Keratinocyte (primary cell): ENCODE measurements at regions not wholly inside any gene's neighbourhood (a gene's known extent, or its start where the extent isn't known, plus 50 kb on each side); places are given as distances from the start of the nearest gene placed in this dataset.

Experiments
- DNase-seq: peaks from one replicate; pipeline ENCODE4 v3.0.0-alpha.2; 2011; ENCODE audit warnings: low read depth, missing footprints, low spot score
- FAIRE-seq: peaks from 2 replicates; lab custom pipeline; 2011; peaks lifted over from hg19 to GRCh38; lab: Jason Lieb, UNC
- H2AFZ ChIP-seq: 2 replicates; pipeline ENCODE4 v1.6.0; 2012; ENCODE audit warnings: low read length, control low read depth, inconsistent platforms; ENCODE audit not compliant: control insufficient read depth
- H3K27ac ChIP-seq: 2 replicates; pipeline ENCODE4 v1.5.1; 2011; ENCODE audit warnings: low read length; ENCODE audit not compliant: control insufficient read depth, insufficient read depth
- H3K27me3 ChIP-seq: 3 replicates; pipeline ENCODE4 v1.6.0; 2011; ENCODE audit warnings: low read length; ENCODE audit not compliant: control insufficient read depth, insufficient read depth; ENCODE audit errors: extremely low read depth
- H3K36me3 ChIP-seq, 2 experiments: 2 replicates in 1 of 2; 3 replicates in 1 of 2; pipeline ENCODE4 v1.5.1; 2011; ENCODE audit warnings: low read length in 2 of 2, mild to moderate bottlenecking in 1 of 2; ENCODE audit not compliant: control insufficient read depth in 2 of 2, insufficient read depth in 2 of 2; ENCODE audit errors: extremely low read depth in 1 of 2
- H3K4me1 ChIP-seq: 3 replicates; pipeline ENCODE4 v1.5.1; 2011; ENCODE audit warnings: low read length; ENCODE audit not compliant: control insufficient read depth, insufficient read depth; ENCODE audit errors: extremely low read depth
- H3K4me2 ChIP-seq: 3 replicates; pipeline ENCODE4 v1.6.0; 2011; ENCODE audit warnings: low read depth, low read length; ENCODE audit not compliant: control insufficient read depth, insufficient read depth; ENCODE audit errors: extremely low read depth
- H3K4me3 ChIP-seq, 3 experiments: fragments of 200-600 bp in 1 of 3; sonication (generic) in 1 of 3; 2 replicates in 2 of 3; 3 replicates in 1 of 3; pipeline ENCODE4 v1.5.1; 2011 to 2016; ENCODE audit warnings: low read length in 3 of 3, mild to moderate bottlenecking in 3 of 3, control low read depth in 2 of 3, inconsistent platforms in 1 of 3, low read depth in 1 of 3, mixed read lengths in 1 of 3, mixed run types in 1 of 3, moderate library complexity in 1 of 3; ENCODE audit not compliant: control insufficient read depth in 2 of 3, insufficient read depth in 2 of 3; ENCODE audit errors: extremely low read depth in 1 of 3
- H3K79me2 ChIP-seq: 2 replicates; pipeline ENCODE4 v1.6.0; 2012; ENCODE audit warnings: low read length; ENCODE audit not compliant: control insufficient read depth, insufficient read depth
- H3K9ac ChIP-seq: 3 replicates; pipeline ENCODE4 v1.6.0; 2011; ENCODE audit warnings: low read length; ENCODE audit not compliant: control insufficient read depth, insufficient read depth; ENCODE audit errors: extremely low read depth
- H3K9me1 ChIP-seq: 3 replicates; pipeline ENCODE4 v1.6.0; 2011; ENCODE audit warnings: low read length; ENCODE audit not compliant: control insufficient read depth, insufficient read depth; ENCODE audit errors: extremely low read depth
- H3K9me3 ChIP-seq: 2 replicates; pipeline ENCODE4 v1.5.1; 2012; ENCODE audit warnings: low read depth, low read length; ENCODE audit not compliant: control insufficient read depth
- H4K20me1 ChIP-seq: 3 replicates; pipeline ENCODE4 v1.6.0; 2011; ENCODE audit warnings: low read length; ENCODE audit not compliant: control insufficient read depth, insufficient read depth; ENCODE audit errors: extremely low read depth
- EZH2 ChIP-seq: IDR thresholded peaks from one replicate; pipeline ENCODE4 v1.6.1; 2012; ENCODE audit warnings: inconsistent platforms, mild to moderate bottlenecking, low read length, moderate library complexity
- dilution Hi-C: fragments of 300-500 bp; cut with MboI; formaldehyde crosslinking; loops from one replicate; pipeline ENCODE4 v1.7.0; 2020; ENCODE audit warnings: low sequenced_read_pairs; ENCODE audit not compliant: extremely low pct_ligation_motif_present
- TF ChIP-seq, protein P1 (sequence below), 3 experiments: IDR thresholded peaks in 1 of 3; conservative IDR thresholded peaks in 1 of 3; optimal IDR thresholded peaks in 1 of 3; 2 replicates in 2 of 3; 3 replicates in 1 of 3; pipeline versions ENCODE3 to v1.5.1; 2011; ENCODE audit warnings: low read length in 3 of 3, mild to moderate bottlenecking in 3 of 3, moderate library complexity in 2 of 3, control low read depth in 1 of 3, inconsistent platforms in 1 of 3; ENCODE audit not compliant: insufficient read depth in 2 of 3; ENCODE audit errors: extremely low read depth in 1 of 3

DNA sequence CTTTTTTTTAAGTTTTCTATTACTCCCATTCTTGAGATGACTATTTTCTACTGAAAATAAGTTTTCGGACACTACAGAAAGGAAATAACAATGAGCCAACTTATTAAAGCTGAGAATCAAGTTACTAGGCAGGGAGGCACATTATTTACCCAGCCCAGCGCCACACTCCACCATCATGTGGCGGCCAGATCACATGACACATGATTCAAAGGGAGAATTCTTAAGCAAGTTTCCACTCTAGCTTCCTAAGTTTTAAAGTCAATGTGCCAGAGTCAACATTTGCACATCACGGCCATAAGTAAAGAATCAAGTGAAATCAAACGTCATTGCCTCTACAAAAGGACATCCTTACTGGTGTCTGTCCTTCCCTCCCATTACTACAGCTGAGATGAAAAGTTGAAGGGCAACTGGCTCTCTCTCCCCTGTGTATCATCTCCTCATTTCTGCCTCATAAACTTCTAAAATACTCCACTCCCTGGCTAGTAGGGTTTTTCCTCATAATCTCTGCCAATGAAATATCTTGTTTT, 81.7 kb downstream of the KLF12 start:
- peaks cover 12% of the 10 kb centered on the region for H3K4me1 ChIP-seq
- FAIRE-seq (no peak), DNase-seq (no peak)
- no peaks in the 10 kb centered on the region for H3K27me3 ChIP-seq
- no peak overlapping the region for H2AFZ ChIP-seq
- dilution Hi-C loops = no loop called here
- no peak overlapping the region for H3K27ac ChIP-seq
- no peaks in the 10 kb centered on the region for H3K9me1 ChIP-seq
- no peak overlapping the region for H3K4me3 ChIP-seq
- H3K9me3 ChIP-seq = no peaks in the 10 kb centered on the region
- peaks cover 9% of the 10 kb centered on the region for H3K79me2 ChIP-seq
- TF ChIP-seq, protein P1, sequence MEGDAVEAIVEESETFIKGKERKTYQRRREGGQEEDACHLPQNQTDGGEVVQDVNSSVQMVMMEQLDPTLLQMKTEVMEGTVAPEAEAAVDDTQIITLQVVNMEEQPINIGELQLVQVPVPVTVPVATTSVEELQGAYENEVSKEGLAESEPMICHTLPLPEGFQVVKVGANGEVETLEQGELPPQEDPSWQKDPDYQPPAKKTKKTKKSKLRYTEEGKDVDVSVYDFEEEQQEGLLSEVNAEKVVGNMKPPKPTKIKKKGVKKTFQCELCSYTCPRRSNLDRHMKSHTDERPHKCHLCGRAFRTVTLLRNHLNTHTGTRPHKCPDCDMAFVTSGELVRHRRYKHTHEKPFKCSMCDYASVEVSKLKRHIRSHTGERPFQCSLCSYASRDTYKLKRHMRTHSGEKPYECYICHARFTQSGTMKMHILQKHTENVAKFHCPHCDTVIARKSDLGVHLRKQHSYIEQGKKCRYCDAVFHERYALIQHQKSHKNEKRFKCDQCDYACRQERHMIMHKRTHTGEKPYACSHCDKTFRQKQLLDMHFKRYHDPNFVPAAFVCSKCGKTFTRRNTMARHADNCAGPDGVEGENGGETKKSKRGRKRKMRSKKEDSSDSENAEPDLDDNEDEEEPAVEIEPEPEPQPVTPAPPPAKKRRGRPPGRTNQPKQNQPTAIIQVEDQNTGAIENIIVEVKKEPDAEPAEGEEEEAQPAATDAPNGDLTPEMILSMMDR (optimal IDR thresholded peaks at IDR 0.05 in 1 of 3, IDR thresholded peaks at IDR 0.05 in 1 of 3, conservative IDR thresholded peaks at IDR 0.05 in 1 of 3; ENCODE audit: extremely low read depth in 1 of 3, insufficient read depth in 2 of 3, low read length in 3 of 3) = no peak
- no peak for TF ChIP-seq EZH2
- no peak overlapping the region for H3K4me2 ChIP-seq
- no peak overlapping the region for H3K9ac ChIP-seq
- H4K20me1 ChIP-seq = no peaks in the 10 kb centered on the region
- no peaks in the 10 kb centered on the region for H3K36me3 ChIP-seq

DNA sequence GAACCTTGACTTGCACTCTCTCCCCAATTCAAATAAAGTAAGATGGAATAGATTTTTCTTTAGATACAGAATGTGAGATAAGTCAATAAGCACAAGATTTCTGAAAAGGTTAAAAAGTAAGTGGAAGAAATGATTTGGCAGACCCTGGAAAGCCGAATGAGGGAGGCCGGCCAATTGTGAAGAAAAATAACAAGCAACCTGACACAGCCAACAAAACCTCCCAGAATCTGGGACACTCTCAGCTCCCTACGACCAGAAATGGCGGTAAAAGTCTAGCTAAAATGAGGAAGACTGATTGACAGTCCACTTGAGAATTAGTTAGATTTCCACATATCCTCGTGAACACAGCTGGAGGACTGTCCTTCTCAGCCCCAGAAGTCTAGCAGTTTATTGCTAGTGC, 85.4 kb downstream of the KLF12 start:
- TF ChIP-seq, protein P1 (optimal IDR thresholded peaks at IDR 0.05 in 1 of 3, IDR thresholded peaks at IDR 0.05 in 1 of 3, conservative IDR thresholded peaks at IDR 0.05 in 1 of 3; ENCODE audit: extremely low read depth in 1 of 3, insufficient read depth in 2 of 3, low read length in 3 of 3) = no peak
- no peak for TF ChIP-seq EZH2
- Histone ChIP-seq H3K9me1 (no peaks in the 10 kb centered on the region), H3K9ac (no peak overlapping the region), H3K9me3 (no peaks in the 10 kb centered on the region), H3K27me3 (no peaks in the 10 kb centered on the region), H3K79me2 (peaks cover 14% of the 10 kb centered on the region), H4K20me1 (no peaks in the 10 kb centered on the region), H3K4me3 (no peak overlapping the region), H3K36me3 (no peaks in the 10 kb centered on the region), H3K4me2 (no peak overlapping the region), H2AFZ (no peak overlapping the region), H3K27ac (no peak overlapping the region), H3K4me1 (peaks cover 9% of the 10 kb centered on the region)
- no peak for FAIRE-seq
- DNase-seq = no peak
- dilution Hi-C loops = no loop called here
